NCI-H82 (cell line): ENCODE measurements at regions not wholly inside any gene's neighbourhood (a gene's known extent, or its start where the extent isn't known, plus 50 kb on each side); places are given as distances from the start of the nearest gene placed in this dataset.
A peak's percentile ranks its signal among the peaks of the same experiment; 100 is the strongest.
"Not testable (repeated sequence)": the region's sequence is repeated elsewhere in the genome, so short reads cannot be mapped to it uniquely, and the experiment has no call there.

Source experiments
- DNase-seq: peaks from one replicate; lab custom pipeline; 2025; lab: John Stamatoyannopoulos, UW

DNA sequence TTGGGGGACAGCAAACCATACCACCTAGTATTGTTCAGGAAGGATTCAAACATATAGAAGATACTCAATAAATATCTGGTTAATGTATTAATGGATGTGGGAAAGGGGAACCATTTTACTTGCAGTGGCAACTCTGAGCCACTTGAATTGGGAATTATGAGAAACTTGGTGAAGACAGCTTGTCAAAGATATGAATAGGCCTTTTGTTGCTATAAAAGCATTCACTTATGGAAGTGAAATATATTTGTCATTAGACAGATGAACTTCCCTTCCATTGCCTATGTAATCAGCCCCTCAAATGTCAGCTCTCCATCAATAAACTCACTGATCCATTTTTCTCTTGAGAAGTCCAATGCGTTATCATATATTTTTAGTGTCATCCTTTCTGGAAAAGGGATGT, 56.1 kb downstream of the GPR85 start:
- no peak for DNase-seq

DNA sequence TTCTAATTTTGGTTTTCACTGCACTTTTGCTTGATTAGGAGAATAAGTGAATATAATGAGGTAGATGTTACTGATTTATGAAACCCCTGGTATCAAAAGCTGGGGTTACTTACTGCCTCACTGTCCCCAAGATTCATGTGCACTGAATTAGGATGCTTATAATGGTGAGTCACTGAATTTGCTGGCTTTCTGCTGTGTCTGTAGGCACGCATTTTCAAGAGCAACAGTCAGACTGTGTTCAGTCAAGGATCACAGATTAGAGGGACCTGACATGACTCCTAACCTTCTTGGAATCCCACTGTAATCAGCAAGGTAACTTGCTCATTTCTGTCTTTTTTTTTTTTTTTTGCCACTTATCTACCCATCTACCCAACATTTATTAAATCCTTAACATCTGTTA, 59.7 kb downstream of the GPR85 start:
- no peak for DNase-seq

DNA sequence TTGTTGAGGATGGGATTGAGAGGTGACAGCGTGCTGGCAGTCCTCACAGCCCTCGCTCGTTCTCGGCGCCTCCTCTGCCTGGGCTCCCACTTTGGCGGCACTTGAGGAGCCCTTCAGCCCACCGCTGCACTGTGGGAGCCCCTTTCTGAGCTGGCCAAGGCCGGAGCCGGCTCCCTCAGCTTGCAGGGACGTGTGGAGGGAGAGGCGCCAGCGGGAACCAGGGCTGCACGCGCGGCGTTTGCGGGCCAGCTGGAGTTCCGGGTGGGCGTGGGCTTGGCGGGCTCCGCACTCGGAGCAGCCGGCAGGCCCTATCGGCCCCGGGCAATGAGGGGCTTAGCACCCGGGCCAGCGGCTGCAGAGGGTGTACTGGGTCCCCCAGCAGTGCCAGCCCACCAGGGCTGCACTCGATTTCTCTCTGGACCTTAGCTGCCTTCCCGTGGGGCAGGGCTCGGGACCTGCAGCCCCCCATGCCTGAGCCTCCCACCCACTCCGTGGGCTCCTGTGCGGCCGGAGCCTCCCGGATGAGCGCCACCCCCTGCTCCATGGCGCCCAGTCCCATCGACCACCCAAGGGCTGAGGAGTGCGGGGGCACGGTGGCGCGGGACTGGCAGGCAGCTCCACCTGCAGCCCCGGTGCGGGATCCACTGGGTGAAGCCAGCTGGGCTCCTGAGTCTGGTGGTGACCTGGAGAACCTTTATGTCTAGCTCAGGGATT, 69.3 kb downstream of the GPR85 start:
- DNase-seq: not testable (repeated sequence)

DNA sequence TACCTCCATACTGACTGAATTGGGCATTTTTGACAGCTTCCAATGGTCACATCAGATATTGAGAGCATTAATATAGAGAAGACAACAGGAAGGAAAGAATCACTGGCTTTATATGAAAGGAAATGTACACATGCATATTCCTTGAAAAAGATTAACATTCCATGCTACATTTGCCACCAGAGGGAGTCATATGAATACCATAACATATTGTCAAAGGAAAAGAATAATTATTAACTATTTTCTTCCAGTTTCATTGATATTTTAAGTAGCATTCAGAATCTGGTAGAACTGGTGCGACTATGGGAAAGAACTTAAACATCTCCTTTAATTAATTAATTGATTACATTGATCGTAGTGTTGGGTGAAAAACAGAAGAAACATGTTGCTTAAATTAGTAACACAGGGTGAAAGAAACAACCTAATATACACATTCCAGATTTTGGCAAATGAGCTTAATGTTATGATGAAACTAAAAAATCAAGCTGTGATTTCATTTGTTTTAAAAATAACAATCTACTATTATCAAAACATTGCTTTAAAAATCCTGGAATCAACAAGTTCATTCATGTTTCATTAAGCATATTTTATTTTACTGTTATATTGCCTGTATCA, 71.5 kb downstream of the GPR85 start:
- peak; percentile 58 for DNase-seq

DNA sequence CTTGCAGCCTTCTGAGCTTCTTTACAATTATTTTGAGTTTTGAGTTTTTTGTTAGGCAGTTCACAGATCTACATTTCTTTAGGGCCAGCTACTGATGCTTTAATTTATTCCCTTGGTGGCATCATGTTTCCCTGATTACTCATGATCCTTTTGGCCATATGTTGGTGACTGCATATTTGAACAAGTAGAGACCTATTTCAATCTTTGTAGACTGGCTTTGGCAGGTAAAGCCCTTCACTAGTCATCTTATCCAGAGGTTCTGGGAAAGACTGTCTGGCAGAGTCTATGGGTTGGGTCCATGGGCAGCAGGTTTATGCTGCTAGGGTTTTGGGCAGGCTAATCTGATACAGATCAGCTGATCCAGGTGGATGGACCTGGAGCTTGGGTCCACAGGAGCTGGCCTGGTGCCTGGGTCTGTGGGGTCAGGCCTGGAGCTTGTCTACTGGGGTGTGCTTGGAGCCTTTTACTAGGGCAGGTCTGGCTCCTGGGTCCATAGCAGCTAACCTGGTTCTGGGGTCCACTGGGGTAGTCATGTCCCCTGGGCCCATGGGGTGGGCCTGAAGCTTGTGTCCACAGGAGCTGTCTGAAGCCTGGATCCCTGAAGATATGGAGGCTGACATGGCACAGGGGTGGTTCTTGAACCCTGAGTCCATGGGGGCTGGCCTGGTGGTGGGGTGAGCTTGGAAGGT, 72.7 kb downstream of the GPR85 start:
- peak; percentile 20 for DNase-seq

DNA sequence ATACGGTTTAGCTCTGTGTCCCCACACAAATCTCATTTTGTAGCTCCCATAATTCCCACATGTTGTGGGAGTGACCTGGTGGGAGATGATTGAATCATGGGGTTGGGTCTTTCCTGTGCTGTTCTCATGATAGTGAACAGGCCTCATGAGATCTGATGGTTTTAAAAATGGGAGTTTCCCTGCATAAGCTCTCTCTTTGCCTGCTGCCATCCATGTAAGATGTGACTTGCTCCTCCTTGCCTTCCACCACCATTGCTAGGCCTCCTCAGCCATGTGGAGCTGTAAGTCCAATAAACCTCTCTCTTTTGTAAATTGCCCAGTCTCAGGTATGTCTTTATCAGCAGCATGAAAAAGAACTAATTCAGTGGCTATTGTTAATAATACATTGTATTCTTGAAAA, 73.8 kb downstream of the GPR85 start:
- DNase-seq: not testable (repeated sequence)

DNA sequence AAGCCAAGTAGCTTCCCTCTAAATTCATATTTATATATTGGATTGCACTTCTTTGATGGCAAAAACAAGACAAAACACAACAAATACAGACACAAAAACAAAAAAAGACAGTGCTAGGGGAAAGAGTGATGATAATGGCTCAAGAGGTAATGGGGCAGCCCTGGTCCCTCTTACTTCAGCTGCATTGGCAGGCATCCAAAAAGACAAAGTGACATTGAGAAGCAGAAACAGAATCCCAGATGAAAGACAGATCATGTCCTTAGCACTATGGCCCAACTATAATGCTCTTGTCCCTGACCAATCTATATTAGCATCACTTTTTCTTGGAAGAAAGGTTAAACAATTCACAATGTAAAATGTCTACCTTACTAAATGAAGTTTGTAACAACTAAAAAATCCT, 76.2 kb downstream of the GPR85 start:
- DNase-seq: peak; percentile 27

DNA sequence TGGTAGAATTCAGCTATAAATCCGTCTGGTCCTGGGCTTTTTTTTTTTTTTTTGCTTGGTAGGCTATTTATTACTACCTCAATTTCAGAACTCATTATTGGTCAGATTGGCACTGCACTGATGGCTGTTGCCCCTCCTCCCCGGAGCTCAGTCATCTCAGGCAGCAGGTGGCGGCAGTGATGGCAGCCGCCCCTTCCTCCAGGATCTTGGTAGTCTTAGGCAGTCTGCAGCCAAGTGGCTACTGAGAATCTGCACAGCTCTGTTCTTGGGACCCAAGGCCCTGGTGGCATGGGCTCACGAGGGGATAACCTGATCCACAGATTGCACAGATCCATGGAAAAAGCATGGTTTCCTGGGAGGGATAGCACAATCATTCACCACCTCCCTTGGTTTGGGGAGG, 77.9 kb downstream of the GPR85 start:
- DNase-seq: no peak

DNA sequence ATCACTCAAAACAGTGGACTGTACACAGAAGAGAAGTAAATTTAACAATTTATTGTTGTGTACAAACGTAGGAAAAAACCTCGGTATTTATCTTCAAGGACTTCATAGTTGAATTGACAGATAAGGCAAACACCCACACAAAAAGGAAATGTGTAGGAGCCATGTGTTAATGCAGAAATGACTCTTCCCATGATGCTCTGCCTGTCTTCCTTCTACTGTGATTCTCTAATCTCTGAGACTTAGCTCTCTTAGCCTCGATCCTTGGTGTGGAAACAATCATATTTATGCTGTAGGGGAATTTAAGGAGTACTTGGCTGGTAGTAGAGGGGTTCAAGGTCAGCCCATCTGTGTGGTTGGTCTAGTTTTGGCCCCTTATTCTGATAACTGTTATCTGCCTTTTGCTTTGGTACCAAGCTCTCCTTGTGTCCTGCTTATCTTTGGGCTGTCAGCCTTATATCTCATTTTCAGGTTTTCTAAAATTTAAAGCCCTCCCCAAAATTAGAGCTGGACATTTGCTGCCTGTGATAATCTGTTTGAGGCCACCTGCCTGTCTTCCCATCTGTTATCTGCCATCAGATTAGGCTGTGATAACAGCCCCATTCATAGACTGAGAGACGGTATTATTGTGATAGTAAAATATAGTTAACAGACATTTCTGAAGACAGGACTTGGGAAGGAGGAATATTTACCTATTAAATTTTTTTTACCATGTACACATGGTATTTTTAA, 81.7 kb downstream of the GPR85 start:
- DNase-seq: peak; percentile 69

DNA sequence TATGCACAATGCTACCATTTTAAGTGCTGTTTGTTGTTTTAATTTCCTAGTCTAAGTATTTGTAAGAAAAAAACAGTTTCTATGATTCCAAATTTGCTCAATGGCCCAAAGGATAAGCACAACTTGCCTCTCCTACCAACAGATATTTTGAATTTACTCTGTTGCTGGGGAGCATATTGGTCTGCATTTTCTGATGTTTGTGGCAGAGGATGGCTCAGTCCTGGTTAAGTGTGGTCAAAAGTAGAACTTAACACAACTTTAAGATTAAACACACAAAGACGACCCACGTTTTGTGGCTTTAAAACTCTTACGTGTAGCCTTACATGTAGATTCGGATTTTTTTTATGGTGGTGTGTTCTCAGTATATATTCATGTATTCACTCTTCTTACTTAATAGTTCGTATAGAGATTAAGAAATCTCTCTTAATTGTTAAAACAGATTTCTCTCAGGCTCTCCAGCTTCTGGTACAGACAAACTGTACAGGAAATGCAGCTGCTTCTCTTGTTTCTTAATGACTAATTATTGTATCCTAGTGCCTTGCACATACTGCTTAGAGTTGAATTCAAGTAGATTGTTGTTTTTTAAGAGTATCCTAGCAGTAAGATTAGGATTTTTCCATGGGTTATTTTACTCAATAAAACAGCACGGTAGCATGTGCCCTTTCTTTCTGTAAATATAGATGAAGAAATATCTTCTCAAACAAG, 86.2 kb downstream of the GPR85 start:
- DNase-seq: no peak

DNA sequence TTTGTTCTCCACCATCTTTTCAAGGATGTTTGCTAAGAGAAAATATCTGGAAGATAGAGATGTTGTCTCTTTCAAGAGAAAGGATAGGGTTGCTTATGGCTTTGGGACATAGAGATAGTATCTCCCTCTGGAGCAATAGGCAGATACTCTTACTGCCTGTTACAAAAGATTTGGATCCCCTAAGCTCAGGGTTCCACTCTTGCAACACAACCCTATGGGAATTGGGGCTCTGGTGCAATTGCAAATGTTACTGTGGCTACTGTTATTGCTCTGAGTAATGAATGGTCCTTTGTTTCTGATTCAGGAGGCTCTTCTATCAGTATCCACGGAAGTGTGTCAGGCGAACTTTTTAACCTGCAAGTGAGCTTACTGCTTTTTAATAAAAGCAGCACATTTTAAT, 88.8 kb downstream of the GPR85 start:
- DNase-seq: no peak

DNA sequence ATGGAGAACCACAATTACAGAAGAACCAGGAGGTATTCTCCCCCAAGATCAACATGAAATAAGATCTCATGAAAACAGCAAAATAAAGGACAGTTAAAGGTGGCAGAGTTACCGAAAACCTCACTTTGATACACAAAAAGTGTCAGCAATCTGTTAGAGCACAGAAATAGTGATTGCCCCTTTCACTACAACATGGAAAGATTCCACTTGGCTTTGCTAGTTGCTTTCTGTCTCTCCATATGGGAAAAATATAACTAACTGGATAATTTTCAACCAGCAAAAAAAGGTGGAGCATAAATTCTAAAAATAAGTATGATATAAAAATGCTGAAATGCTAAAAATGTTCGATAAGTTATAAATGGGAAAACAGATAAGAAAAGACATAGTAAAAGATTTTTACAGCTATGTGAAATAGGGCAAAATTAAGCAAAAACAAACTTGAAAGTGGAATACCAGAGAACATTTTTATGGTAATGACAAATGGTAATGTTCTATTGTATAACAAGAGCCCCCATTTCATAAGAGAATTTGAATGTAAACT, 90.2 kb downstream of the GPR85 start:
- no peak for DNase-seq

DNA sequence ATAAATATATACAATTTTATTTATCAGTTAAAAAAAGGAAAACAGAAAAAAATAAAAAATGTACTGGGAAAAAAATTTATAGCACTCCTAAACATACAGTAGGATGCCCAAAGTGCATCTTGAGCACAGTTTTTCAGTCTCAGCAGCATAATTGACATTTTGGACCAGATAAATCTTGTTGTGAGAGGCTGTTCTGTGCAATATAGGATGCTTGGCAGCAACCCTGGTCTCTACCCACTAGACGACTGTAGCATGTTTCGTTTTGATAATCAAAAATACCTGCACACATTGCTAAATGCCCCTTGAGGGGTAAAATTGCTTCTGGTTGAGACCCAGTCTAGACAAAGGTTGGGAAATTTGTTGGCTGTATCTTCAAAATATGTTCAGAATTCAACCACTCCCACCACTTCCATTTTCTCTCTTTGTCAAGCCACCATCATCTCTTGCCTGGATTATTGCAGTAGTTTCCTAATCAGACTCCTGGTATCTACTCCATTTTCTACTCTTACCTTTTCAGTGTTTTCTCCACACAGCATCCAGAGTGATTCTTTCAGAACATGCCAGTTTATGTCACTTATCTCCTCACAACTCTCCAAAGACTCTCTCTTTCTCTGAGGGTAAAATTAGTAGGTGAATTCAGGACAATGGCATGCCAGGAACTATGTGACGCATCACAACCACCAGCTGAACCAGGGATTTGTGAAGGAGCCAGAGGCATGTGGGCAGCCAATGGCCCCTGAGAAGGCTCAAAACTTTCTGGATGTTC, 91.4 kb downstream of the GPR85 start:
- DNase-seq: no peak

DNA sequence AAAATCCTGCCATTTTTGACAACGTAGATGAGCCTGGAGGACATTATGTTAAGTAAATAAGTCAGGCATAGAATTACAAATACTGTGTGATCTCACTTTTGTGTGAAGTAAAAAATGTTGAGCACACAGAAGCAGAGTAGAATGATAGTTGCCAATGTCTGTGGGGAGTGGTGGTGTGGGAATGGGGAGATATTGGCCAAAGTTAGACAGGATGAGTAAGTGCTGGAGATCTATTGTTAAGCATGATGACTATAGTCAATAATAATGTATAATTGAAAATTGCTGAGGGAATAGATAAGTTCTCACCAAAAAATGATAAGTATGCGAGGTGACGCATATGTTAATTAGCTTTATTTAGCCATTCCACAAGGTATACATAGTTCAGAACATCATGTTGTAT, 92.0 kb downstream of the GPR85 start:
- DNase-seq: no peak

DNA sequence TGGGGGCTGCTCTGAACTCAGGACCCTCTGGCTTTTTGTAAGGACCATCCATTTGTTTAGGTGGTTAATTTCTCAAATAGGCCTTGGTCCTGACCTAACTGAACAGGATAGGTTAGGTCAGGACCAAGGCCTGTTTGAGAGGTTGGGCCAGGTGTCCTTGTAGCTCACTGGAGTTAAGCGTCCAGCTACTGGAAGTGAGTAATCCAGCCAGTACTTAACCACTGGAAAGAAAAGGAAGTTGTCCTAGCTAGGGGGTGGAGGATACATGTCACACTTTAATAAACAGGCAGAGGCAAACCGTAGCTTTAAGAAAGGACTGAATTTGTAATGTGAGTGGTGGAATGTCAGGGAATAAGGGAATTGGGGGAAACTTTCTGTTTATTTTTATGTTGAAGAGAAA, 96.0 kb downstream of the GPR85 start:
- no peak for DNase-seq

DNA sequence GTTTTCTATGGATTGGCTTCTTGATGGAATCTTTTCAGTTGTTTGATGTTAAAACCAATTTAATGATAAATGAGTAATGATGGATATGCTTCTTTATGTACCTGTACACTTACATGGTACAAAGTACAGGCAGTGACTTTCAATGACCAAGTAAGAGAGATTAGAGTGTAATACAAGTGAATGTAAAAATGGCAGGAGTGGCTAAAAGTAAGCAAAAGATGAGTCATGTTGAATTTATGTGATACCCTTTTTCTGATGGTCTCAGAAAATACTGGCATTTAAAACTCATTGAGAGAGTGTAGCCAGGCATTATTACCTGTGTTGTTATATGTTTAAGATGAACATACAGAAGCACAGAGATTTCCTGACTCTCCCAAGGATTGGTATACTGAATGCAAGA, 97.1 kb downstream of the GPR85 start:
- DNase-seq: no peak

DNA sequence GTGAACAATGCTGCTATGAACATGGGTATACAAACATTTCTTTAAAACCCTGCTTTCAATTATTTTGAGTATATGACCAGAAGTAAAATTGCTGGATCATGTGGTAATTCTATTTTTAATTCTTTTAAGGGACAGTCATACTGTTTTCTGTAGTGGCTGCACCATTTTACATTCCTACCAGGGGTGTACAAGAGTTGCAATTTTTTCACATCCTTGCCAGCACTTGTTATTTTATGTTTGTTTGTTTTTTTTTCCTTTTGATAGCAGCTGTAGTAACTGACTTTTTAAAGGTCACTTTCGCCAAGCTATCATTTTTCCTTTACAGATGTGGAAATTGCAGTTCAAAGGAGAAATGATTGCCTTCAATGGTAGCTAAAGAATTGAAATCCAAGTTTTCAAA, 99.5 kb downstream of the GPR85 start:
- no peak for DNase-seq

DNA sequence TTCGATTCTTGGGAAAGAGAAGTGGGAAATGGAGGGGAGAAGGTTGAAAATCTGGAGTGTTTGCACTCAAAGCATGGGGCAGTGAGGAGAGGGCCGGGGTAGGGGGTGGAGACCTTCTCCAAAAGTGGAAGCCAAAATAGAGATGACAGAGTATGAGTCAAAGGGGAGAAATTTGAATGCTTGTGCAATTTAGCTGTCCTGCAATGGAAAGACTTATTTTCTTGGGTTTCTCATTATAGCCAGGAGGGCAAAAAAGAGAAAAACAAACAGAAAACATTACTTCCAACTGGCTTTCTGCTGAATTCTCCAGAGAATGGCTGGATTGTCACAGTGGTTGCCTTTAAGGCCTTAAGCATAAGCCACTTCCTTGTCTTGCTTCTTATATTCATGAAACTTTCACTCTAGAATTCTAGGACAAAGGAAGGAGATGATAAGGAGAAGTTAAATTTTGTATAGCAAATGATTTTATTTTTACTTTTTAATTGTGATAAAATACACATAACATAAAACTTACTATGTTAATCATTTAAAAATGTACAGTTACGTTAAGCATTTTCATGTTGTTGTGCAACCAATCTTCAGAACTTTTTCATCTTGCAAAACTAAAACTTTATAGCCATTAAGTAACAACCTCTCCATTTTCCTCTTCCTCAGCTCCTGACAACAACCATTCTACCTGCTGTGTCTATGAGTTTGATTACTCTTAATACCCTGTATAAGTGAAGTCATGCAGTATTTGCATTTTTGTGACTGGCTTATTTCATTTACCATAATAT, 100.2 kb downstream of the GPR85 start:
- DNase-seq: no peak

DNA sequence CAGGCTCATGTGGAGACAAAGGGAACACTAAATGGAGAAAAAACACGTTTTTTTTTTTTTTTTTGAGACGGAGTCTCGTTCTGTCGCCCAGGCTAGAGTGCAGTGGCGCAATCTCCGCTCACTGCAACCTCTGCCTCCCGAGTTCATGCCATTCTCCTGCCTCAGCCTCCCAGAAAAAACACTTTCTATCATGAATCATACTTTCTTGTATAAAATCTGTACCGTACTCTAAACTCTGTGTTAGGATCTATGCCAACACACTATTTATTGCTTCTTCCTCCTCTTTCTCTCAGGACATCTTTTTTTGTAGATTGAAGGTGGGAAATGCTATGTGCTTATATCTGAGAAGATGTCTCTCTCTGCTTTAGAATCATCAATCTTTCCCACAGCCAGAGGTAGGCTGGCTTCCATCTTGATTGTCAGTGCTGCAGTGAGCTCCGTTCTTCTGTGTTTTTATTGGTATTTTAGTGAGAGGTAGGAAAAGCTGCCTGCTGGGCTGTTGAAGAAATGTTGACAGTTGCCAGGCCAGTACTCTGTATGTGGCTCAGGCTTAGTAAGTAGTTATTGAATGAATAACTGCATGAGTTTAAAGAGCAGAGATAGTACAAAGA, 101.1 kb downstream of the GPR85 start:
- no peak for DNase-seq
